Upper lobe of left lung (tissue), 4 donors: ENCODE measurements at regions not wholly inside any gene's neighbourhood (a gene's known extent, or its start where the extent isn't known, plus 50 kb on each side); places are given as distances from the start of the nearest gene placed in this dataset.

Experiments
- EP300 ChIP-seq, 4 donors: sonication (generic); formaldehyde crosslinking; IDR thresholded peaks; one replicate each; pipeline ENCODE4 v1.5.1; 2017; ENCODE audit warnings: antibody characterized with exemption in 4 of 4, control low read depth in 2 of 4
- POLR2A ChIP-seq, 4 donors: fragments of 450-650 bp; IDR thresholded peaks; one replicate each; pipeline ENCODE4 v1.5.1; 2016 to 2017; ENCODE audit warnings: antibody characterized with exemption in 4 of 4, mild to moderate bottlenecking in 2 of 4
- POLR2AphosphoS5 ChIP-seq, 2 donors: sonication (generic); formaldehyde crosslinking; IDR thresholded peaks; one replicate each; pipeline ENCODE4 v1.5.1; 2017; ENCODE audit warnings: antibody characterized with exemption in 2 of 2
- TF ChIP-seq, protein P1 (sequence below), 6 experiments: fragments of 450-650 bp in 4 of 6; fragments of 200-600 bp in 2 of 6; sonication (generic) in 2 of 6; IDR thresholded peaks; one replicate each; pipeline ENCODE4 v1.5.1; 2016 to 2019; ENCODE audit warnings: antibody characterized with exemption in 6 of 6

DNA sequence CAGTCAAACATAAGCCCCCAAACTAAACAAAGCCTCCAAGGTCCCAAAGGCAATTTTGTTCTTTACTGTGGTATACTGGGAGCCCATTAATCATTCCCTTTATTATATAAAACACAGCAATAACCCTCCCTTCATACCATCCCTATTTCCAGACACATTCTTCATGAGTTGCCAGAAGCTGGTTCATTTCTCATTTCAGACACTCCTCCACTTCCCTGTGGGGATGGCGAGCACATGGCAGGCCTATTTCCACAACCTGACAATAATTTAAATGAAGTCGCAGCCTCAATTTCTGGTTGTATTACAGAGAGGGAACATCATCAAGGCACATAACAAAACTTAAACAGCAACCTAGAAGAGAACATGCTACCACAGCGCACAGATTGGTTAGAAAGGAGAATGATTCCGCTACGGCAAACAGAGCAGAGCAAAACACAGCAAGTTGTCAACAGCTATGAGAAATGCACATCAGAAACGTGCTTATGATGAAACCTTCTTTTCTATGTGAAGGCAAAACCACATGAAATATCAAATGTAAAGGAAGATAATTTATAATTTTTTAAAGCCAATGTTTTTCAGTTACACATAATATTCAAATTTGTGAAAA lies 63.3 kb upstream of the ARHGEF3 start:
- TF ChIP-seq, protein P1, sequence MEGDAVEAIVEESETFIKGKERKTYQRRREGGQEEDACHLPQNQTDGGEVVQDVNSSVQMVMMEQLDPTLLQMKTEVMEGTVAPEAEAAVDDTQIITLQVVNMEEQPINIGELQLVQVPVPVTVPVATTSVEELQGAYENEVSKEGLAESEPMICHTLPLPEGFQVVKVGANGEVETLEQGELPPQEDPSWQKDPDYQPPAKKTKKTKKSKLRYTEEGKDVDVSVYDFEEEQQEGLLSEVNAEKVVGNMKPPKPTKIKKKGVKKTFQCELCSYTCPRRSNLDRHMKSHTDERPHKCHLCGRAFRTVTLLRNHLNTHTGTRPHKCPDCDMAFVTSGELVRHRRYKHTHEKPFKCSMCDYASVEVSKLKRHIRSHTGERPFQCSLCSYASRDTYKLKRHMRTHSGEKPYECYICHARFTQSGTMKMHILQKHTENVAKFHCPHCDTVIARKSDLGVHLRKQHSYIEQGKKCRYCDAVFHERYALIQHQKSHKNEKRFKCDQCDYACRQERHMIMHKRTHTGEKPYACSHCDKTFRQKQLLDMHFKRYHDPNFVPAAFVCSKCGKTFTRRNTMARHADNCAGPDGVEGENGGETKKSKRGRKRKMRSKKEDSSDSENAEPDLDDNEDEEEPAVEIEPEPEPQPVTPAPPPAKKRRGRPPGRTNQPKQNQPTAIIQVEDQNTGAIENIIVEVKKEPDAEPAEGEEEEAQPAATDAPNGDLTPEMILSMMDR (IDR thresholded peaks at IDR 0.05) = no peak
- TF ChIP-seq EP300 (IDR thresholded peaks at IDR 0.05) (no peak), POLR2A (IDR thresholded peaks at IDR 0.05) (no peak), POLR2AphosphoS5 (IDR thresholded peaks at IDR 0.05) (no peak)
